NCI-H510A treated with DMSO at 0.1 percent for 48 hours (cell line): ENCODE measurements at regions not wholly inside any gene's neighbourhood (a gene's known extent, or its start where the extent isn't known, plus 50 kb on each side); places are given as distances from the start of the nearest gene placed in this dataset.
"Not testable (repeated sequence)": the region's sequence is repeated elsewhere in the genome, so short reads cannot be mapped to it uniquely, and the experiment has no call there.

ENCODE experiments used
- DNase-seq: peaks from one replicate; lab custom pipeline; 2025; lab: John Stamatoyannopoulos, UW

- no peak for DNase-seq
These were observed 205.9 kb downstream of the HIPK3 start for GRCh38 chr11:33463059-33463458.

DNA sequence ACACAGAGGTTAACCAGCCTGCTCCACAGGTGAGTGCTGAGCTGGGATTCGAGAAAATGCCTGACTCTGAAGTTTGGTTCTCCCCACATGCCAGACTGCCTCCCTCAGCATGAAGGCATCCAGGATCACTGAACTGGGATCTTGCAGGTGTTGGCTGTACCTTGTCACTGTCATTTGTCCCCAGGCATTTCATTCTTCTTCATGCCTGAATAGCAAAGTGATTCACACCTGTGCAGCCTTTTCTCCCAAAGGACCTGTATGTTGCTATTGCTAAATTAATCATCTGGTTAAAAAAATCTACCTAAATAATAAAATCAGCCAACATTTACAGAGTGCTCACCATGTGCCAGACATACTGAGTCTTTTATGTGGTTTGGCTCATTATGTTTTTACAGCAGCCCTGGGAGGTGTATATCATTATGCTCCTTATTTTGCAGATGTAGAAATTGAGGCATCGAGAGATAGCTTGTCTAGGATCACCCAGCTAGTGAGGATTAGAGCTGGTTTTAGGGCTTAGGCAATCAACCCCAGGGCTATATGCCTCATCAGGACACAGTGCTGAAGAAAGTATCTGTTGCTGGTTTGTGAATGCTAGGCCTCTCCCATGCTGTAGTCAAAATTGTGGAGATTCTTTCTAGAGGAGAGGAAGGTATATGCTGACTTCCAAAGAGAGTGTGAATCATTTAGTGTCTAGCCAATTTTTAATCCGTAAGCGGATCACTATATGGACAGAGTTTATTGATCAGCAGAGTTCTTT, 204.4 kb downstream of the HIPK3 start:
- no peak for DNase-seq

DNA sequence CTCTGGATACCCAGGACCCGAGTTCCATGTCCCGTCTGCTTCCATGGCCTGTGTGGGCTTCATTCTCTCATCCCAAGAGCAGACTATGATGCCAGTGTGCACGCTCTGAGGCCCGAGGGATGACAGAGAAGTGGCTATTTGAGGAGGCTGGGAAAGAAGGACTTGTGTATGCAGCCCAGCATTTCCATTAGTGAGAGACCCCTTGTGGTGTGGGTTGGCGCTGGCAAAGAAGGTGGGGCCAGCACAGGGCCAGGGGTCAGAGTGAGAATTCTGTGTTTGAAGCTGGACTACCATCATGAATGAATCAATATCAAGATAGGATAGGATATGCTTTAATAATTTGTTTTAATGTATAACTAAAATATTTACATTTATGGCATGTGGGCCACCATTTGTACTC, 200.8 kb downstream of the HIPK3 start:
- DNase-seq = no peak

DNA sequence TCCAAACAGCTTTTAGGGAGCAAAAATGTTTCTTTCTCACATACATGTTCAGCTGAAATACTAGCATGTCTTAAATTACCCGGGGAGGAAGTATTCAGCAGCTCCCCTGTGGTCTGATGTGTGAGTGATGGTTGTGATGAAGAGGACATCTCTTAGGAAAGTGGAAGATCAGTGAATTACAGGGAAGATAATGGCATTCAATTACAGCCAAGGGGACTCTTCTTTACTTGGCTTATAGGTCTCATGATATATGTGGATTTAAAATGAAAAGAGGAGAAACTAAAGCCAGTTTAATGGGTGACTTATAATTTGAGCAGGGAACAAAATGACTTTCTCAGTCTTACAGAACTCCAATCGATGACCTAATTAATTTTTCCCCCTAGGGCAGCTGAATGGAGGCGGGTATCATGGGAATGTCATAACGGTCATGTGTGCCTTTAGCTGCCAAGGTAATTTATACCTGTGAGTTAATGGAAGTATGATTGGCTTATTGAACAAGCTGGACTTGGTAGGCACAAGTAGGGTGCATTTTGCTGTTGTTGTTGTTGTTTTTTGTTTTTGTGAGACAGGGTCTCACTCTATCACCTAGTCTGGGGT, 198.8 kb downstream of the HIPK3 start:
- no peak for DNase-seq

GRCh38 chr11:33454264-33454663, 197.1 kb downstream of the HIPK3 start:
- DNase-seq = no peak

DNA sequence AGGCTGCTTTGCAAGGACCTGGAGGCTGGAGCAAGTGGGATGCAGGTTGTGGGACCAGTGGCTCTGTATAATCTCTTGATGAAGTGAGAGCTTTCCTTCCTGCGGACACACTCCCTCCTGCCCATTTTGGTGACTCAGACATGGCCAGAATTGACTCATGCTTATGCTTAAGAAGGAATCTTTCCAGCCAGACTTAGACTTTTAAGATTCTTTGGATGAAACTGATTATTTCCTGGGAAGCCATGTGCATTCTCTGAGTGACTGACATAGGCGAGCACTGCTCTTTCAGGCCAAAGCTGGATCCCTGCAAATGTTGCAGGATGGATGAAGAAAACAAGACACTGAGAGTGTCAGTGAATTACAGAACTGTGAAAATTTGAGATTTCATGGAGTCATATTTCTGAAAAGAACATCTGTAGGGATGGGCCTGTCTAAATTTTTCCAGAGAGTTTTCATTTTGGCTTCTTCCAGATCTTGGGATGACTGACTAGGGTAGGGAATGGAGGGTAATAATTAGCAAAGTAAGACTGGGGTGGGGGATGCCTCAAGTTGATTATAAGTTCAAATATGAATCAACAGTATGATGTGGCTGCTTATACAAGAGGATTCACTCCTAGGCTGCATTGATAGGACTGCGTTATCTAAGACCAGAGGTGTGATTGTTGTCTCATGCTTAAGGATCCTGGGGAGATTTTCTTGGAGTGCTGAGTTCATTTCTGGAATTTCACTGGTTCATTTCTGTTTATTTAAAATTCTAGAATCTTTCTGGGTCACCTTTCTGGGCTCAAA, 195.8 kb downstream of the HIPK3 start:
- DNase-seq = no peak

- no peak for DNase-seq
These were observed 194.2 kb downstream of the HIPK3 start for GRCh38 chr11:33451364-33451763.

DNA sequence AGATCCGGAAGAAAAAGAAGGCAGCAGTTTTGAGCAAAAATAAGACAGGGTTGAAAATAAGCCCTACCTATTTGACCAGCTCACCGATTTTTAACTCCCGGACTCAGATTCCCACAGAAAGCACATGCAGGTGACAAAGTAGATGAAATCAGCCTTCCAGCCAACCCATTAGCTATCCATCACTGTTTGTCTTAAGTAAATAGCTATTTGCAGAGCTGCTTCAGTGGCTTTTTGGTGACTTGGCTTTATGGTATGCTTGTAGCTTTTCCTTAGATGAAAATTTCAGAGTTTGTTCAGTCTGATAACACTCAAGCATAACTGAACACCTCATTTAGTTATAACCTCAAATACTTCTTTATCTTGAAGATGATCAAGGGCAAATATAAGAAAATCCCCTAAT, 192.6 kb downstream of the HIPK3 start:
- no peak for DNase-seq

GRCh38 chr11:33448461-33449130, 191.4 kb downstream of the HIPK3 start:
- no peak for DNase-seq

- no peak for DNase-seq
These were observed 188.6 kb downstream of the HIPK3 start for GRCh38 chr11:33445761-33446161.

- no peak for DNase-seq
These were observed 187.8 kb downstream of the HIPK3 start for GRCh38 chr11:33444835-33445594.

DNA sequence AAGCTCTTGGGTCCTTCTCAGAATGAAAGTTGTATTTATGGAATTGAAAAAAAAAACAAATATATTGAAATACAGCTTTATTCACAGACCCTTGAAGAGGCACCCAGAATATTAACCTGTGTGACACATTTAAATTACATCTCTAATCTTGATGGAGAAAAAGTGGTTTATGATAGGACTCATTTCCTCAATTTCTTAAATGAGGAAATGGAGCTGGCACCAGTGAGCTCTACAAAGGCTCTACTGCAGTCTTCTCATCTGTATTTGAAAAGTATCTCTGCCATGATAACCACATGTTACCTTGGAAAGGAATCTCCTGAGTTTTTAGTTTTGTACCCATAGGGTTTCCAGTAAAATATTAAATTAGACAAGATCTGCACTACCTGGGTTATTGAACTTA, 186.5 kb downstream of the HIPK3 start:
- no peak for DNase-seq

GRCh38 chr11:33438301-33438700, 181.1 kb downstream of the HIPK3 start:
- DNase-seq = no peak

- DNase-seq = no peak
These were observed 180.3 kb downstream of the HIPK3 start for GRCh38 chr11:33437529-33437928.

DNA sequence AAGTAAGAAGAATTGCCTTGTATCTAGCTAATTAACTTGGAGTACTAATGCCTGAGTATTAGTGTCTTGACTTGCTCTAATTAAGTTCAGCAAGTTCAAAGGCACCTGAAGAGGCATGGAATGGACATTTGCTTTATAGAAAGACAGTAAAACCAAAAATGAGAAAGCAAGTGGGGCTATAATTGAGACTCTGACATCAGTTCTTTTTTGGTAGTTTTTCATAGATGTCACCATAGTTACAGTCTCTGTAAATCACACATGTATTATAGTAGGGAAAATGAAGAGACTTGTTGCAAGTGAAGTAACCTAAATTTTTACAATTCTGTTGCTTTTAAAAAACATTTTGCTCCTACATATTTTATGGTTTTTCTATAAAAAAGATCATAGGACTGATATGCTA, 178.0 kb downstream of the HIPK3 start:
- DNase-seq = no peak

GRCh38 chr11:33434294-33434693, 177.1 kb downstream of the HIPK3 start:
- no peak for DNase-seq

- DNase-seq = not testable (repeated sequence)
These were observed 171.3 kb downstream of the HIPK3 start for GRCh38 chr11:33428435-33428834.

- DNase-seq = no peak
These were observed 163.9 kb downstream of the HIPK3 start for GRCh38 chr11:33420959-33421566.

- DNase-seq = no peak
These were observed 162.7 kb downstream of the HIPK3 start for GRCh38 chr11:33419924-33420323.

- DNase-seq = no peak
These were observed 159.9 kb downstream of the HIPK3 start for GRCh38 chr11:33417121-33417520.

GRCh38 chr11:33413301-33413700, 156.1 kb downstream of the HIPK3 start:
- DNase-seq = no peak
